Upper lobe of left lung (tissue), 6 donors: ENCODE measurements at regions not wholly inside any gene's neighbourhood (a gene's known extent, or its start where the extent isn't known, plus 50 kb on each side); places are given as distances from the start of the nearest gene placed in this dataset.

ENCODE experiments used
- ATAC-seq, 2 donors: fragments of 200-7000 bp; cut with Tn5 transposase; one replicate each; pipeline ENCODE4 v1.9.1; 2022; ENCODE audit warnings: mild to moderate bottlenecking in 2 of 2, moderate library complexity in 2 of 2; ENCODE audit not compliant: low FRiP score in 2 of 2
- DNase-seq, 2 donors: peaks; one replicate each; pipeline ENCODE4 v3.0.0-alpha.2; 2019 to 2020
- H3K27ac ChIP-seq, 4 donors: fragments of 200-600 bp; sonication (generic); one replicate each; pipeline ENCODE4 v1.5.1; 2016 to 2019
- H3K27me3 ChIP-seq, 4 donors: fragments of 200-600 bp; sonication (generic); one replicate each; pipeline ENCODE4 v1.5.1; 2017 to 2019
- H3K36me3 ChIP-seq, 4 donors: fragments of 200-600 bp; sonication (generic); one replicate each; pipeline ENCODE4 v1.5.1; 2016 to 2019
- H3K4me1 ChIP-seq, 4 donors: fragments of 200-600 bp; sonication (generic); one replicate each; pipeline ENCODE4 v1.5.1; 2018 to 2019
- H3K4me3 ChIP-seq, 4 donors: fragments of 200-600 bp; sonication (generic); one replicate each; pipeline ENCODE4 v1.5.1; 2017 to 2019; ENCODE audit warnings: mild to moderate bottlenecking in 2 of 4, moderate library complexity in 1 of 4
- H3K9me3 ChIP-seq, 4 donors: fragments of 200-600 bp; sonication (generic); one replicate each; pipeline ENCODE4 v1.5.1; 2018 to 2019
- EP300 ChIP-seq, 4 donors: sonication (generic); formaldehyde crosslinking; IDR thresholded peaks; one replicate each; pipeline ENCODE4 v1.5.1; 2017; ENCODE audit warnings: antibody characterized with exemption in 4 of 4, control low read depth in 2 of 4
- POLR2A ChIP-seq, 4 donors: fragments of 450-650 bp; IDR thresholded peaks; one replicate each; pipeline ENCODE4 v1.5.1; 2016 to 2017; ENCODE audit warnings: antibody characterized with exemption in 4 of 4, mild to moderate bottlenecking in 2 of 4
- POLR2AphosphoS5 ChIP-seq, 2 donors: sonication (generic); formaldehyde crosslinking; IDR thresholded peaks; one replicate each; pipeline ENCODE4 v1.5.1; 2017; ENCODE audit warnings: antibody characterized with exemption in 2 of 2
- WGBS, 2 donors: methylation state at CpG; one replicate each; pipeline ENCODE4 v1.1.5; 2017 to 2018; 5-methylcytosine and 5-hydroxymethylcytosine counted together
- TF ChIP-seq, protein P1 (sequence below), 6 experiments: fragments of 450-650 bp in 4 of 6; fragments of 200-600 bp in 2 of 6; sonication (generic) in 2 of 6; IDR thresholded peaks; one replicate each; pipeline ENCODE4 v1.5.1; 2016 to 2019; ENCODE audit warnings: antibody characterized with exemption in 6 of 6
- donor health status: DM: no; HTN: no; CAD: no; lungs with moderate emphysema.
- donor health status: DM: no; HTN: yes; CAD: no; lungs with severe emphysema.

DNA sequence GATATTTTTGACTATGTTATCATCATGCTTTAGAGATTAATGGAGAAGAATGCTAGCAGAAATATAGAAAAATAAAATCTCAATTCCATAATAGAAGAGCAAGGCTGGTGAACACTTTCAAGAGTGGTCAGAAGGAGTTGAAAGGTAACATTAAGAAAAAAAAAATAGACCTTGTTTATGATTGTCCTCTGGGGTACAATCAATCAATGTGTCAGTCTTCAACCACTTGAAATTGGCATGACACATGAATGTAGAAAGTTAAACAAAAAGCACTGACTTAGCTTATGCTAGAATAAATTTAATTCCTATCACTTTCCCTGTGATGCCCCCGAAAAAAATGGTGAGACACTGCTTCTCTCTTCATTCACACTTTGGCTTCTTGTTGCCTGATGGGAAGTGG is 750.3 kb upstream of the ADGRL2 start:
- no peaks in the 10 kb centered on the region for H3K9me3 ChIP-seq
- H3K27ac ChIP-seq = no peak overlapping the region
- no peaks in the 10 kb centered on the region for H3K4me1 ChIP-seq
- TF ChIP-seq, protein P1, sequence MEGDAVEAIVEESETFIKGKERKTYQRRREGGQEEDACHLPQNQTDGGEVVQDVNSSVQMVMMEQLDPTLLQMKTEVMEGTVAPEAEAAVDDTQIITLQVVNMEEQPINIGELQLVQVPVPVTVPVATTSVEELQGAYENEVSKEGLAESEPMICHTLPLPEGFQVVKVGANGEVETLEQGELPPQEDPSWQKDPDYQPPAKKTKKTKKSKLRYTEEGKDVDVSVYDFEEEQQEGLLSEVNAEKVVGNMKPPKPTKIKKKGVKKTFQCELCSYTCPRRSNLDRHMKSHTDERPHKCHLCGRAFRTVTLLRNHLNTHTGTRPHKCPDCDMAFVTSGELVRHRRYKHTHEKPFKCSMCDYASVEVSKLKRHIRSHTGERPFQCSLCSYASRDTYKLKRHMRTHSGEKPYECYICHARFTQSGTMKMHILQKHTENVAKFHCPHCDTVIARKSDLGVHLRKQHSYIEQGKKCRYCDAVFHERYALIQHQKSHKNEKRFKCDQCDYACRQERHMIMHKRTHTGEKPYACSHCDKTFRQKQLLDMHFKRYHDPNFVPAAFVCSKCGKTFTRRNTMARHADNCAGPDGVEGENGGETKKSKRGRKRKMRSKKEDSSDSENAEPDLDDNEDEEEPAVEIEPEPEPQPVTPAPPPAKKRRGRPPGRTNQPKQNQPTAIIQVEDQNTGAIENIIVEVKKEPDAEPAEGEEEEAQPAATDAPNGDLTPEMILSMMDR (IDR thresholded peaks at IDR 0.05) = no peak
- TF ChIP-seq POLR2A (IDR thresholded peaks at IDR 0.05) (no peak), EP300 (IDR thresholded peaks at IDR 0.05) (no peak), POLR2AphosphoS5 (IDR thresholded peaks at IDR 0.05) (no peak)
- WGBS, 2 donors = 63 to 64% methylated on average over 1 of the region's 1 CpG
- DNase-seq (no peak), ATAC-seq (no peak)
- H3K36me3 ChIP-seq = no peaks in the 10 kb centered on the region
- H3K4me3 ChIP-seq = no peak overlapping the region
- H3K27me3 ChIP-seq = no peaks in the 10 kb centered on the region

DNA sequence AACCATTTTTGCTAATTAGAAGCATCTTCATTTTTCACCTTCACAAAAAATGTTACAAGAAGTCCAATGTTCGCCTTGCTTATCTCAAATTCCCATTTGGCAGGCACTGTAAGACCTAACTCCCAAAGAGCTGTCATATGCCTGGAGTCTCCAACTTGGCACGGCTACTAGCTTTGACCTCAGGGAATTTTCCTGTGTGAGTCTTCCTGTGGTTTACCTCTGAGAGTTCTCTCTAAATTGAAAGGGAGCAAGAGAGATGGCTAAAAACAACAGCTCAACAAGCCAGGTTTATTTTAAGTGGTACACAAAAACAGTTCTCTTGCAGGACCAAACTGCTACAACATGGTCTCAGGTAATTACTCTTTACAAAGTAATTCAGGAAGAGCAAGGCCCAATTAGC is 756.0 kb upstream of the ADGRL2 start:
- H3K27ac ChIP-seq = no peak overlapping the region
- DNase-seq = no peak
- H3K9me3 ChIP-seq = no peaks in the 10 kb centered on the region
- no peak for ATAC-seq
- no peaks in the 10 kb centered on the region for H3K27me3 ChIP-seq
- H3K4me3 ChIP-seq = no peak overlapping the region
- WGBS, 2 donors = 58 to 61% methylated on average over 2 of the region's 2 CpGs
- no peaks in the 10 kb centered on the region for H3K36me3 ChIP-seq
- no peaks in the 10 kb centered on the region for H3K4me1 ChIP-seq
- TF ChIP-seq EP300 (IDR thresholded peaks at IDR 0.05) (no peak), POLR2A (IDR thresholded peaks at IDR 0.05) (no peak), POLR2AphosphoS5 (IDR thresholded peaks at IDR 0.05) (no peak)
- TF ChIP-seq, protein P1 (IDR thresholded peaks at IDR 0.05) = no peak

DNA sequence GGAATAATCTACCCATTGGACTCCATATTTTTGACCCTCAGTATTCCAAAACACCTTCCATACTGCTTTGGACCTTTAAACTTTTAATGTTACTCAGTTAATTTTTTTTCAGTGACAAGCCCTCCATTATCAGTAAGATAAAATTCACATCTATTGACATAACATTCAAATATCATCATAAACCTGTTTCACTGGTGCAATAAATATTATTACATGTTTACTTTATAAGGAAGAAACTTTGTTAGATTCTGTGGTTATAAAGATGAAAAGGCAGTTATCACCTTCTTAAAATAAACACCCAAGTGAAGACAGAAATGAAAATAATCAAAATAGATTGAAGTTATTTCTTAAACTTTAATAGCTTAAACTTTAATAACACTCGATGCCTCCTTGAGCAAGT is 758.5 kb upstream of the ADGRL2 start:
- no peaks in the 10 kb centered on the region for H3K4me1 ChIP-seq
- no peaks in the 10 kb centered on the region for H3K36me3 ChIP-seq
- H3K4me3 ChIP-seq = no peak overlapping the region
- no peaks in the 10 kb centered on the region for H3K27me3 ChIP-seq
- ATAC-seq = no peak
- TF ChIP-seq POLR2A (IDR thresholded peaks at IDR 0.05) (no peak), EP300 (IDR thresholded peaks at IDR 0.05) (no peak), POLR2AphosphoS5 (IDR thresholded peaks at IDR 0.05) (no peak)
- TF ChIP-seq, protein P1 (IDR thresholded peaks at IDR 0.05) = no peak
- no peak for DNase-seq
- WGBS, 2 donors = 82 to 85% methylated on average over 1 of the region's 1 CpG
- no peaks in the 10 kb centered on the region for H3K9me3 ChIP-seq
- no peak overlapping the region for H3K27ac ChIP-seq

DNA sequence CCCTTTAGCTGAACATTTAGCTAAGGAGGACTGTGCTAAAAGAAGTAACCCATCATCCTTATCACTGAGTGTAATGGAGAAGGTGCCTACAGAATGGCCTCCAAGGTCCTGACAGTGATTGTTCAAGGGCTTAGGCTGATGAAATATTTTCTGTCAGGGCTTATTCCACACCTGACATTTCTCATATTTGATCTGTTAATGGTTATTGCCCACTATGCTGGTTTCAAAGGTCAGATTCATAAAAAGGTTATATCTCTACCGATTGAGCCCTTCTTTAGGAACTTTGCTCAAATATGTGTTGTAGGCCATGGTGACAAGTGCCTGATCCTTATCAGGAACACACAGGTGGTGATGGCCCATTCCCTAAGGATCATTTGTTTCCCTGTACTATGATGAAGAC is 766.4 kb upstream of the ADGRL2 start:
- Histone ChIP-seq H3K9me3 (no peaks in the 10 kb centered on the region), H3K27me3 (no peaks in the 10 kb centered on the region), H3K4me3 (no peak overlapping the region), H3K27ac (no peak overlapping the region), H3K36me3 (no peaks in the 10 kb centered on the region), H3K4me1 (no peaks in the 10 kb centered on the region)
- TF ChIP-seq POLR2AphosphoS5 (IDR thresholded peaks at IDR 0.05) = no peak
- no peak for DNase-seq
- WGBS, 2 donors = 27 to 31% methylated on average over 1 of the region's 1 CpG
- no peak for ATAC-seq

DNA sequence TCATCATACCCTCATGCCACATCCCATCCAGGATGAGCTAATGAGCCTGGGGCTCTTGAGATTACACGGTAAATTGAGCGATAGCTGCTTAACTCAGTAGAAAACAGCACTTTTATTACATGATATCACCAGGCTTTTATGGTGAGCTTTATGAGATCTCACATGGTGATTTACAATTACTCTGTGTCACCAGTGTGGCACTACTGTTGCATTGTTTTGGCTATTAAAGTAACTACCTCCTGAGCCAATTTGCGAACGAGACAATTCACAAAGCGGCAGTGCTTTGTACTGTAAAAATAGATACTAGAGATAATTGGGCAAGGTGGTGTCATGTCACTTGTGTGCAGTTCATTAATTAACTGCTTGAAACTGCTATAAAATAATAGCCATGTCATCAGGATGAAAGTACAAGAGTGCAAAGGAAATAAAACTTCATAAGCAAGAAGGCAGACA is 767.7 kb upstream of the ADGRL2 start:
- no peak overlapping the region for H3K27ac ChIP-seq
- ATAC-seq (no peak), DNase-seq (no peak)
- no peaks in the 10 kb centered on the region for H3K27me3 ChIP-seq
- no peaks in the 10 kb centered on the region for H3K36me3 ChIP-seq
- H3K4me1 ChIP-seq = no peaks in the 10 kb centered on the region
- WGBS, 2 donors = 91% methylated on average over 5 of the region's 5 CpGs
- no peak overlapping the region for H3K4me3 ChIP-seq
- no peaks in the 10 kb centered on the region for H3K9me3 ChIP-seq
- TF ChIP-seq POLR2A (IDR thresholded peaks at IDR 0.05) (no peak), EP300 (IDR thresholded peaks at IDR 0.05) (no peak), POLR2AphosphoS5 (IDR thresholded peaks at IDR 0.05) (no peak)
- TF ChIP-seq, protein P1 (IDR thresholded peaks at IDR 0.05) = no peak
